GM12875 (cell line): ENCODE measurements at regions not wholly inside any gene's neighbourhood (a gene's known extent, or its start where the extent isn't known, plus 50 kb on each side); places are given as distances from the start of the nearest gene placed in this dataset.

Source experiments
- H3K4me3 ChIP-seq: one replicate; pipeline ENCODE4 v1.5.1; 2011; ENCODE audit warnings: low read depth, low read length, control low read depth
- TF ChIP-seq, protein P1 (sequence below): IDR thresholded peaks from 2 replicates; pipeline ENCODE4 v1.5.1; 2011; ENCODE audit warnings: low read depth, mild to moderate bottlenecking, control low read depth, inconsistent platforms, low read length, moderate library complexity, borderline replicate concordance; ENCODE audit not compliant: insufficient read depth

- TF ChIP-seq, protein P1, sequence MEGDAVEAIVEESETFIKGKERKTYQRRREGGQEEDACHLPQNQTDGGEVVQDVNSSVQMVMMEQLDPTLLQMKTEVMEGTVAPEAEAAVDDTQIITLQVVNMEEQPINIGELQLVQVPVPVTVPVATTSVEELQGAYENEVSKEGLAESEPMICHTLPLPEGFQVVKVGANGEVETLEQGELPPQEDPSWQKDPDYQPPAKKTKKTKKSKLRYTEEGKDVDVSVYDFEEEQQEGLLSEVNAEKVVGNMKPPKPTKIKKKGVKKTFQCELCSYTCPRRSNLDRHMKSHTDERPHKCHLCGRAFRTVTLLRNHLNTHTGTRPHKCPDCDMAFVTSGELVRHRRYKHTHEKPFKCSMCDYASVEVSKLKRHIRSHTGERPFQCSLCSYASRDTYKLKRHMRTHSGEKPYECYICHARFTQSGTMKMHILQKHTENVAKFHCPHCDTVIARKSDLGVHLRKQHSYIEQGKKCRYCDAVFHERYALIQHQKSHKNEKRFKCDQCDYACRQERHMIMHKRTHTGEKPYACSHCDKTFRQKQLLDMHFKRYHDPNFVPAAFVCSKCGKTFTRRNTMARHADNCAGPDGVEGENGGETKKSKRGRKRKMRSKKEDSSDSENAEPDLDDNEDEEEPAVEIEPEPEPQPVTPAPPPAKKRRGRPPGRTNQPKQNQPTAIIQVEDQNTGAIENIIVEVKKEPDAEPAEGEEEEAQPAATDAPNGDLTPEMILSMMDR: no peak
- no peak overlapping the region for H3K4me3 ChIP-seq
Measured at GRCh38 chr10:3595736-3596135, 189.3 kb downstream of the KLF6 start.

GRCh38 chr10:3593611-3594010 is 191.4 kb downstream of the KLF6 start:
- no peak overlapping the region for H3K4me3 ChIP-seq
- TF ChIP-seq, protein P1: no peak

GRCh38 chr10:3592424-3592823 is 192.6 kb downstream of the KLF6 start:
- H3K4me3 ChIP-seq: no peak overlapping the region
- TF ChIP-seq, protein P1: no peak

DNA sequence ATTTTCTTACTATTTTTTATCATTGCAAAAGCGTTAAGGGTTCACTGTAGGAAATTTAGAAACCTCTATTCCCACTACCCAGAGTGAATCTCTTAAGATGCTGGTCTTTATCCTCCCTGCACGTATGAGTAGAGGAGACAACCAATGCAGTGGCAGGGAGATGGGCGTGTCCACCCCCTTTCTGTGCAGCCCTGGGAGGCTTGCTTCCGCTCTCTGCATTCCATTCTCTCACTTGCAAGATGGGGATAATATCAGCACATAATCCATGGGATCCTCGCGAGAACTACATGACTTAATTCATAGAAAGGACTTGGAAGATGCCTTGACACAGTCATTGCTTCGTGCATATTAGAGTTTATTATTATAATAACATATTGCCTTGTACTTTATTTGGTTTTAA is 196.2 kb downstream of the KLF6 start:
- H3K4me3 ChIP-seq: no peak overlapping the region
- TF ChIP-seq, protein P1: no peak

- H3K4me3 ChIP-seq: no peak overlapping the region
- TF ChIP-seq, protein P1: no peak
Measured at GRCh38 chr10:3588346-3588745, 196.7 kb downstream of the KLF6 start.

GRCh38 chr10:3584926-3585784 is 199.9 kb downstream of the KLF6 start:
- TF ChIP-seq, protein P1: no peak
- H3K4me3 ChIP-seq: no peak overlapping the region

DNA sequence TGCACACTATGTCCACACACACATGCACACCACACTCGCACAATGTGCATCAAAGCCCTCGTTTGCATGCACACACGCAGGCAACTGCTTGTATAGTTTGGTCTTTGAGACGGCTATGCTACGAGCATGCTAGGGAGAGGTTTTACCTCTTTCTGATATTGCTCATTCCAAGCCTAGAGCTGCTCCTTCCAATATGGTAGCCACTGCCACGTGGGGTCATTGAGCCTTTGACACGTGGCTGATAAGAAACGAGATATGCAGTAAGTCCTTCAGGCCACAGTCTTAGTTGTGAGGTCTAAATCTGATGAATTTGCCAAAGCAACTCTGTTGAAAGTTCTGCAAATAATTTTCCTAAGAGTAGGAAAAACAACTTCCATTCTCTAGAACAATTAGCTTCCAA is 204.4 kb downstream of the KLF6 start:
- H3K4me3 ChIP-seq: no peak overlapping the region
- TF ChIP-seq, protein P1: no peak
